SK-N-MC (cell line): ENCODE measurements at regions not wholly inside any gene's neighbourhood (a gene's known extent, or its start where the extent isn't known, plus 50 kb on each side); places are given as distances from the start of the nearest gene placed in this dataset.
A peak's percentile ranks its signal among the peaks of the same experiment; 100 is the strongest.
"Not testable (repeated sequence)": the region's sequence is repeated elsewhere in the genome, so short reads cannot be mapped to it uniquely, and the experiment has no call there.

ENCODE experiments used
- DNase-seq: peaks from one replicate; pipeline ENCODE4 v3.0.0-alpha.2; 2011; ENCODE audit warnings: low read depth, low spot score
- H3K27ac ChIP-seq: fragments of 200-600 bp; sonication (generic); 2 replicates; pipeline ENCODE4 v1.5.1; 2016; ENCODE audit warnings: mixed run types
- H3K36me3 ChIP-seq: fragments of 200-600 bp; sonication (generic); 2 replicates; pipeline ENCODE4 v1.6.1; 2017; ENCODE audit warnings: antibody characterized with exemption, low read length, mixed read lengths; ENCODE audit not compliant: insufficient read depth
- H3K4me3 ChIP-seq: fragments of 200-600 bp; sonication (generic); 2 replicates; pipeline ENCODE4 v1.5.1; 2016
- H3K9ac ChIP-seq: fragments of 200-600 bp; sonication (generic); 2 replicates; pipeline ENCODE4 v1.8.0; 2017; ENCODE audit warnings: mixed run types, mixed read lengths; ENCODE audit not compliant: insufficient read length
- H3K9me3 ChIP-seq: fragments of 200-600 bp; sonication (generic); 2 replicates; pipeline ENCODE4 v1.6.1; 2017; ENCODE audit warnings: low read depth, mild to moderate bottlenecking, antibody characterized with exemption, low read length, moderate library complexity, mixed read lengths
- EZH2 ChIP-seq: fragments of 200-600 bp; sonication (generic); IDR thresholded peaks from one replicate; pipeline ENCODE4 v1.6.1; 2017; ENCODE audit warnings: antibody characterized with exemption
- FOXP2 ChIP-seq: optimal IDR thresholded peaks from 2 replicates; pipeline ENCODE3; 2011; ENCODE audit warnings: mild to moderate bottlenecking, moderate library complexity; ENCODE audit not compliant: insufficient read depth; ENCODE audit errors: extremely low read length, control extremely low read depth
- POLR2AphosphoS5 ChIP-seq: IDR thresholded peaks from 2 replicates; pipeline ENCODE4 v1.6.1; 2012; ENCODE audit warnings: mild to moderate bottlenecking, low read depth, low read length, borderline replicate concordance

GRCh38 chrX:151042842-151043241 is 59.7 kb downstream of the HMGB3 start:
- Histone ChIP-seq H3K4me3 (no peak overlapping the region), H3K36me3 (no peaks in the 10 kb centered on the region), H3K9ac (no peak overlapping the region), H3K9me3 (no peaks in the 10 kb centered on the region), H3K27ac (no peak overlapping the region)
- DNase-seq, result no peak
- no peak for TF ChIP-seq POLR2AphosphoS5
- TF ChIP-seq FOXP2, result no peak
- TF ChIP-seq EZH2, result no peak

GRCh38 chrX:151066373-151066772 is 83.2 kb downstream of the HMGB3 start:
- not testable (repeated sequence) for H3K36me3 ChIP-seq, DNase-seq, H3K9me3 ChIP-seq, H3K9ac ChIP-seq, H3K4me3 ChIP-seq, H3K27ac ChIP-seq

GRCh38 chrX:151073767-151074166 is 90.6 kb downstream of the HMGB3 start:
- Histone ChIP-seq H3K27ac (no peak overlapping the region), H3K9ac (no peak overlapping the region), H3K4me3 (no peak overlapping the region), H3K36me3 (no peaks in the 10 kb centered on the region), H3K9me3 (no peaks in the 10 kb centered on the region)
- no peak for TF ChIP-seq EZH2
- no peak for DNase-seq

GRCh38 chrX:151081016-151081415 is 95.4 kb upstream of the GPR50 start:
- TF ChIP-seq EZH2 (no peak), FOXP2 (no peak), POLR2AphosphoS5 (no peak)
- Histone ChIP-seq H3K9me3 (no peaks in the 10 kb centered on the region), H3K36me3 (no peaks in the 10 kb centered on the region)

GRCh38 chrX:151082077-151082948 is 94.1 kb upstream of the GPR50 start:
- peak overlapping the region; percentile 52 for H3K4me3 ChIP-seq
- H3K36me3 ChIP-seq, result no peaks in the 10 kb centered on the region
- H3K9me3 ChIP-seq, result no peaks in the 10 kb centered on the region
- DNase-seq, result no peak
- H3K27ac ChIP-seq, result no peak overlapping the region
- TF ChIP-seq FOXP2, result no peak
- no peak for TF ChIP-seq EZH2
- TF ChIP-seq POLR2AphosphoS5, result no peak
- no peak overlapping the region for H3K9ac ChIP-seq

More at GRCh38 chrX:151081016-151081415, 95.4 kb upstream of the GPR50 start:
- no peak for DNase-seq
- Histone ChIP-seq H3K27ac (no peak overlapping the region), H3K9ac (no peak overlapping the region), H3K4me3 (no peak overlapping the region)

GRCh38 chrX:151084454-151084853 is 91.9 kb upstream of the GPR50 start:
- Histone ChIP-seq H3K9me3 (no peaks in the 10 kb centered on the region), H3K27ac (no peak overlapping the region), H3K4me3 (no peak overlapping the region), H3K9ac (no peak overlapping the region), H3K36me3 (no peaks in the 10 kb centered on the region)
- DNase-seq, result no peak
- no peak for TF ChIP-seq EZH2
- no peak for TF ChIP-seq POLR2AphosphoS5
- TF ChIP-seq FOXP2, result no peak

- Histone ChIP-seq H3K9me3 (no peaks in the 10 kb centered on the region), H3K27ac (no peak overlapping the region), H3K4me3 (no peak overlapping the region), H3K9ac (no peak overlapping the region), H3K36me3 (no peaks in the 10 kb centered on the region)
- DNase-seq, result no peak
- TF ChIP-seq POLR2AphosphoS5 (no peak), FOXP2 (no peak), EZH2 (no peak)
Measured at GRCh38 chrX:151085207-151085606, 91.2 kb upstream of the GPR50 start.

DNA sequence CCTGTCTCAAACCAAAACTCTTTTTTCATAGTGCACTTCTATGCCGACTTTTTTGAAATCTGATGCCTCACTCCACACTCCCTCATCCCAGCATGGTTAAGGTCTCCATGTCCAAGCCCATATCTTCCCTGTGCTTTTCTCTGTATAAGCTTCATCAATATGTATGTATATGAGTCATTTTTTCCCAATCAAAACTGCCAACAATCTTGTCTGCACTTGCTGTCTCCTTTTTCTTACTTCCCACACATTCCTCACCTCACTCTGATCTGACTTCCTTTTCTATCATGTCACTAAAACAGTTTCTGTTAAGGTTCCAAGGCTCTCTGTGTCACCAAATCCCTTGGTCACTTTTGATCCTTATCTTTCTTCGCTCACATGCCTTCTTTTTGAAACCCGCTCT is 88.2 kb upstream of the GPR50 start:
- Histone ChIP-seq H3K4me3 (no peak overlapping the region), H3K27ac (no peak overlapping the region), H3K36me3 (no peaks in the 10 kb centered on the region), H3K9me3 (no peaks in the 10 kb centered on the region), H3K9ac (no peak overlapping the region)
- TF ChIP-seq POLR2AphosphoS5 (no peak), EZH2 (no peak), FOXP2 (no peak)
- no peak for DNase-seq

DNA sequence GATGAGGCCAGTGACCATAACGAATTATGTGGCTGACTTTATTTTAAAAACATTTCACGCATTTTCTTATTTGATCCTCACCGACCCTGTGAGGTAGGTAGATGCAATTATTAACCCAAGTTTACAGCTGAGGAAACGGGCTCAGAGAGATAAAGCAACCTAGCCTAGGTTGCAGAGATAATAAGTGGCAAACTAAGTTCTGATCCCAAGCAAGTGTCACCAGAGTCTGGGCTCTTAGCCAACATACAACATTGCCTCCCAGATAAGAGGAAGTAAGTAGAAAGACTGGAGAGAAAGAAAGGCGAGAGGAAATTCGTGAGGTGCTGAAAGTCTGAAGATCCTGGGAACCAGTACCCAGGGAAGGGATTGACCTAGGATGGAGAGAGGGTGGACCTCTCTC is 77.4 kb upstream of the GPR50 start:
- DNase-seq, result no peak
- Histone ChIP-seq H3K9ac (no peak overlapping the region), H3K9me3 (no peaks in the 10 kb centered on the region), H3K36me3 (no peaks in the 10 kb centered on the region), H3K4me3 (no peak overlapping the region), H3K27ac (no peak overlapping the region)
- TF ChIP-seq FOXP2 (no peak), POLR2AphosphoS5 (no peak), EZH2 (no peak)

DNA sequence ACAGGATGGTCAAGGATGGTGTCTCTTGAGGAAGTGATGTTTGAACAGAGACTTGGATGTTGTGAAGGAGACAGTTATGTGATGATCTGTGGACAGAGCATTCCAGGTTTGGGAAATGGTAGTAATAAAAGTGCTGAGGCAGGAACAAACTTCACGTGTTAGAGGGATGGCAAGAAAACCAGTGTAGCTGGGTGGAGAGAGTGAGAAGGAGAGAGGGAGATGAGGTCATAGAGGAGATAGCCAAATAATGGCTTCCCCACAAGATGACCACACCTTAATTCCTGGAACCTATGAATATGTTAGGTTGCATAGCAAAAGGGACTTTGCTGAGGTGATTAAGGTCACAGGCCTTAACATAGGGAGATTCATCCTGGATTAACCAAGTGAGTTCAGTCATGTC is 75.6 kb upstream of the GPR50 start:
- H3K27ac ChIP-seq, result no peak overlapping the region
- no peak for TF ChIP-seq POLR2AphosphoS5
- TF ChIP-seq FOXP2, result no peak
- TF ChIP-seq EZH2, result no peak
- no peak for DNase-seq
- H3K36me3 ChIP-seq, result no peaks in the 10 kb centered on the region
- H3K9me3 ChIP-seq, result no peaks in the 10 kb centered on the region
- H3K9ac ChIP-seq, result no peak overlapping the region
- H3K4me3 ChIP-seq, result no peak overlapping the region

DNA sequence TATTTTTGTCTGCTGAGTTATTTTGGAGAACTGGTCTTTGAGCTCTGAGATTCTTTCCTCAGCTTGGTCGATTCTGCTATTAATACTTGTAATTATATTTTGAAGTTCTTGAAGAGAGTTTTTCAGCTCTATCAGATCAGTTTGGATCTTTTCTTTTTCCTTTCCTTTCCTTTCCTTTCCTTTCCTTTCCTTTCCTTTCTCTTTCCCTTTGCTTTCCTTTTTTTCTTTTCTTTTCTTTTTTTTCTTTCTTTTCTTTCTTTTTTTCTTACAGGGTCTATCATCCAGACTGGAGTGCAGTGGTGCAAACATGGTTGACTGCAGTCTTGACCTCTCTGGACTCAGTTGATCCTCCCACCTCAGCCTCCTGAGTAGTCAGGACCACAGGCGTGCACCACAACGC is 63.2 kb upstream of the GPR50 start:
- H3K4me3 ChIP-seq, H3K27ac ChIP-seq, DNase-seq, H3K9ac ChIP-seq, H3K9me3 ChIP-seq, H3K36me3 ChIP-seq: not testable (repeated sequence)
